ENCODE measurements at regions not wholly inside any gene's neighbourhood (a gene's known extent, or its start where the extent isn't known, plus 50 kb on each side); places are given as distances from the start of the nearest gene placed in this dataset.

DNA sequence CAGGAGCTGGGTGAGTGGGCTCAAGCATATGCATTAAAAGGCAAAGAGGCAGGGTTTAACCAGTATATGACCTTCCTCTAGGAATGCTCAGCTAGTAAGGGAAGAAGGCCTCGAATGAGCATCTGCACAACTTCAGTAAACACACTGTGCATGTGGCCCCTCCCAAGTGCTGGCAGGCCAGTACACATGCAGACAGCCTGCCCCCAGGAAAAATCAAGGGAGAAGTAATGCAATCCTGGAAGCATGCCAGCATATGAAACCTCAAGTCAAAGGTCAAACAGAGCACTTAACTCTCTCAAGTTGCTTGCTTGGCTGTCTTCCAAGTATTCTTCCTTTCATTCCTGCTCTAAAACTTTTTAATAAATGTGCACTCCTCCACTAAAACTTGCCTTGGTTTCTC lies 208.4 kb downstream of the ACTR3B start:
- no peak for TF ChIP-seq CTCF (IDR thresholded peaks at IDR 0.05)
- TF ChIP-seq POLR2A (IDR thresholded peaks at IDR 0.05): no peak
